ENCODE measurements at regions not wholly inside any gene's neighbourhood (a gene's known extent, or its start where the extent isn't known, plus 50 kb on each side); places are given as distances from the start of the nearest gene placed in this dataset.

- H3K4me1 Mint-ChIP-seq (ENCODE audit: unreplicated experiment) = no peaks in the 10 kb centered on the region
- no peaks in the 10 kb centered on the region for H3K36me3 Mint-ChIP-seq
- no peaks in the 10 kb centered on the region for H3K27me3 Mint-ChIP-seq
- H3K9me3 Mint-ChIP-seq = peaks cover 5% of the 10 kb centered on the region
- H3K4me3 Mint-ChIP-seq = no peak overlapping the region
- no peak overlapping the region for H3K27ac Mint-ChIP-seq
- TF ChIP-seq, protein P1, sequence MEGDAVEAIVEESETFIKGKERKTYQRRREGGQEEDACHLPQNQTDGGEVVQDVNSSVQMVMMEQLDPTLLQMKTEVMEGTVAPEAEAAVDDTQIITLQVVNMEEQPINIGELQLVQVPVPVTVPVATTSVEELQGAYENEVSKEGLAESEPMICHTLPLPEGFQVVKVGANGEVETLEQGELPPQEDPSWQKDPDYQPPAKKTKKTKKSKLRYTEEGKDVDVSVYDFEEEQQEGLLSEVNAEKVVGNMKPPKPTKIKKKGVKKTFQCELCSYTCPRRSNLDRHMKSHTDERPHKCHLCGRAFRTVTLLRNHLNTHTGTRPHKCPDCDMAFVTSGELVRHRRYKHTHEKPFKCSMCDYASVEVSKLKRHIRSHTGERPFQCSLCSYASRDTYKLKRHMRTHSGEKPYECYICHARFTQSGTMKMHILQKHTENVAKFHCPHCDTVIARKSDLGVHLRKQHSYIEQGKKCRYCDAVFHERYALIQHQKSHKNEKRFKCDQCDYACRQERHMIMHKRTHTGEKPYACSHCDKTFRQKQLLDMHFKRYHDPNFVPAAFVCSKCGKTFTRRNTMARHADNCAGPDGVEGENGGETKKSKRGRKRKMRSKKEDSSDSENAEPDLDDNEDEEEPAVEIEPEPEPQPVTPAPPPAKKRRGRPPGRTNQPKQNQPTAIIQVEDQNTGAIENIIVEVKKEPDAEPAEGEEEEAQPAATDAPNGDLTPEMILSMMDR (conservative IDR thresholded peaks at IDR 0.05) = no peak
- DNase-seq (ENCODE audit: extremely low spot score, unreplicated experiment) = no peak
These were observed 1100.0 kb downstream of the GRIK2 start for GRCh38 chr6:102493485-102493884.

DNA sequence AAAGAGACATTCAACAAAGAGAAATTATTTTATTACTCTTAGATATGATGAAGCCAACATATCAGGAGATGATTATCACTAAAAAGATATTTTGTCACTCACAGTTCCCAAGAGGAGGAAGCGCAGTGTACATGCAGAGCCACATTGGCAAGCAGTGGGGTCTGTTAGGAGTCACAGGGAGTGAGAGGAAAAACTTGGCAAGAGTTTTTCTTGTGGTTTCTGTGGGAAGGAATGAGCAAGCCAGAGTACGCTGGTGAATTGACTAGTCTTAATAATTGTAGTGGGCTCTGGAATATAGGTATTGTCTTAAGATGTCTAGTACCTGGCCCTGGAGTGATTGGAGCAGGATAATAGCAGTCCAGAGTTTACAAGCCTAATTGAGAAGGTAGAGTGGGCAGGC, 1095.2 kb downstream of the GRIK2 start:
- TF ChIP-seq, protein P1 (conservative IDR thresholded peaks at IDR 0.05) = no peak
- Mint-ChIP-seq H3K4me1 (ENCODE audit: unreplicated experiment) (no peaks in the 10 kb centered on the region), H3K4me3 (no peak overlapping the region)

GRCh38 chr6:102485480-102485879, 1092.0 kb downstream of the GRIK2 start:
- no peak overlapping the region for H3K4me3 Mint-ChIP-seq
- H3K27me3 Mint-ChIP-seq = no peaks in the 10 kb centered on the region
- no peak overlapping the region for H3K27ac Mint-ChIP-seq
- TF ChIP-seq, protein P1 (conservative IDR thresholded peaks at IDR 0.05) = no peak
- DNase-seq (ENCODE audit: extremely low spot score, unreplicated experiment) = no peak
- H3K4me1 Mint-ChIP-seq (ENCODE audit: unreplicated experiment) = no peaks in the 10 kb centered on the region
- H3K9me3 Mint-ChIP-seq = no peaks in the 10 kb centered on the region
- no peaks in the 10 kb centered on the region for H3K36me3 Mint-ChIP-seq

More for the DNA sequence above, 1095.2 kb downstream of the GRIK2 start:
- no peak for DNase-seq (ENCODE audit: extremely low spot score, unreplicated experiment)
- H3K36me3 Mint-ChIP-seq = no peaks in the 10 kb centered on the region
- H3K27ac Mint-ChIP-seq = no peak overlapping the region
- H3K27me3 Mint-ChIP-seq = no peaks in the 10 kb centered on the region
- no peaks in the 10 kb centered on the region for H3K9me3 Mint-ChIP-seq

DNA sequence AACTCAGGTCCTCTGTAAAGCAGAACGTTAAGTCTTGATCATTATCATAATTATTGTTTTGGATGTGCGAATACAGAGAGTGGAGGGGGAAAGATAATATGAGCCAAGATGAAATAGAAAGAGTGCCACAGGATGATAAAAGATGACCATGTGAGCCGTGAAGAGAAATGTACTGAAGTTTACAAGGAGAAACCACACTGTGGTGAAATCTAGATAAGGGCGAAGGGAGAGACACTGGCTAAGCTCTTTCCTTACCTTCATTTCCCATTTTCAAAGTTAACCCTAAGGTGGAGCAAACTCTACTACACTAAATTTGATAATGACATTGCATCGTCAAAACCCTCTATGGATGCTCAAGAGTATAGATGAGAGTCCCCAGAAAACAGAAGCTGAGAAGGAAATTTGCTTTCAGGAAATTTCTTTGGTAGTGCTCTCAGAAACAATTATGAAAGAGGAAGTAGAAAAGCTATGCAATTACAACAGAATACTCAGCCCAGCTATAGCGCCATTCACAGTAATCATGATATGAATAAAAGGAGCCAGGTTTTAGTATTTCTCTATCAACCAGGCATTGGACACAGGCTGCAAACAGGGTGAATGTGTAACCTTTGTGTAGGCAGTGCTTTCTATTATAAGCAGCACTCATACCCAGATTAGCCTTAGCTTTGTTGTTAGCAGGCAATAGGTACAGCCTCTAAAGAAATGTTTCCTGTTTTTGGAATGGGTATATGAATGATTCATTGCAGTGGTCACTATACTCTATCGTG, 1080.7 kb downstream of the GRIK2 start:
- H3K9me3 Mint-ChIP-seq = no peaks in the 10 kb centered on the region
- H3K27ac Mint-ChIP-seq = no peak overlapping the region
- no peaks in the 10 kb centered on the region for H3K36me3 Mint-ChIP-seq
- TF ChIP-seq, protein P1 (conservative IDR thresholded peaks at IDR 0.05) = no peak
- H3K4me3 Mint-ChIP-seq = no peak overlapping the region
- H3K27me3 Mint-ChIP-seq = no peaks in the 10 kb centered on the region
- no peak for DNase-seq (ENCODE audit: extremely low spot score, unreplicated experiment)
- no peaks in the 10 kb centered on the region for H3K4me1 Mint-ChIP-seq (ENCODE audit: unreplicated experiment)

- H3K27ac Mint-ChIP-seq = no peak overlapping the region
- no peaks in the 10 kb centered on the region for H3K4me1 Mint-ChIP-seq (ENCODE audit: unreplicated experiment)
- H3K9me3 Mint-ChIP-seq = no peaks in the 10 kb centered on the region
- H3K36me3 Mint-ChIP-seq = no peaks in the 10 kb centered on the region
- H3K4me3 Mint-ChIP-seq = no peak overlapping the region
- TF ChIP-seq, protein P1 (conservative IDR thresholded peaks at IDR 0.05) = no peak
- H3K27me3 Mint-ChIP-seq = no peaks in the 10 kb centered on the region
- DNase-seq (ENCODE audit: extremely low spot score, unreplicated experiment) = no peak
These were observed 1065.5 kb downstream of the GRIK2 start for GRCh38 chr6:102458990-102459389.

All from type B pancreatic cell (in vitro differentiated cells).